DMS79 treated with DMSO at 0.1 percent for 48 hours (cell line): ENCODE measurements at regions not wholly inside any gene's neighbourhood (a gene's known extent, or its start where the extent isn't known, plus 50 kb on each side); places are given as distances from the start of the nearest gene placed in this dataset.

Experiments
- DNase-seq: peaks from one replicate; lab custom pipeline; 2025; lab: John Stamatoyannopoulos, UW

DNA sequence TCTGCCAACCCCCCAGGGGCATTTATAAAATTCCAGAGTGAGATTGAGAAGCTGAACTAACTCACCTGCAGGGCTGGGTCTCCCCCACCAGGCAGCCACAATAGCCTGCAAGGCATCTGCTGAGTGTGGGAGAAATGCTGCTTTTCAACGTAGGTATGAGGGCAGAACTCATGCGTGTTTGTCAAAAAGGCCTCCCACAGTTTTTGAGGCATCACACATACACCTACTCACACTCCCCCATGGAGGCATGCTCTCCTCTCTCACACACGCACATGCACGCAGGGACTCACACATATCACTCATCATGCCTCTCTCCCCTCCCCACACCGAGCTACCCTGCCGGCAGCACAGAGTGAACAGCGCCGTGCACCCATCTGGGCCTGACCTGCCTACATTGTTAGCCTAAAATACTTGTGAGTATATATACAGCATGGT, 390.5 kb downstream of the FGF9 start:
- DNase-seq = no peak

- no peak for DNase-seq
These were observed 391.0 kb downstream of the FGF9 start for GRCh38 chr13:22061806-22062391.

DNA sequence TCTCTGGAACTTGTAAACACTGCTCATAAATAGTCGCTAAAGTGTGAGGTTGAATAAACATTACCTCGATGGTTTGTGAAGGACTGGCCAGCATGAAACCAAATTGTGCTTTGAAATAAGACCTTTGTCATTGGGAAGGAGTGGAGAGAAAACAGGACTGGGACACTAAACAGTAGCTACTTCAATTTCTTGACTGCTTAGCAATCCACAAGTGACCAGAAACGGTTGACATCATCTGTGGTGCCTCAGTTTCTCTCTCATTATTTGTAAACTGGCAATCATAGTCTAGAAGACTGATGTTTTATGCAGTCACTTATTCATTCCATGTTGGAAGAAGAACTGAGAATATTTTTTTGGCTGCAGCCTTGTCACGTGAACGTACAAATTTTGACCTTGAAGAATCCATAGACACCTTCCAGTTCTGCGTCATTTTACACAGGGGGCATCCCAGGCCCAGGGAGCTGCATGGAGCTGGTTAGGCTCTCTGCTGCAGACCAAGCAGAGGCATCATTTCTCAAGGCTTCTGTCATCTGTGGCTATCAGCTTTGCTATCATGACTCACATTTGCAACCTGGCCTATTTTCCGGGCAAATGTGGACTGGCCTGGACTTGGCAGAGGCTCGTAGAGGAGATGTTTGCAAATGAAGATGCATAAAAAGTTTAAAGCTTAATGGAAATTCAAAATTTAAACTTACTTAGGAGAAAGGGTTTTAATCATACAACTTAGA, 391.8 kb downstream of the FGF9 start:
- DNase-seq = no peak

GRCh38 chr13:22063416-22064124, 392.7 kb downstream of the FGF9 start:
- no peak for DNase-seq

DNA sequence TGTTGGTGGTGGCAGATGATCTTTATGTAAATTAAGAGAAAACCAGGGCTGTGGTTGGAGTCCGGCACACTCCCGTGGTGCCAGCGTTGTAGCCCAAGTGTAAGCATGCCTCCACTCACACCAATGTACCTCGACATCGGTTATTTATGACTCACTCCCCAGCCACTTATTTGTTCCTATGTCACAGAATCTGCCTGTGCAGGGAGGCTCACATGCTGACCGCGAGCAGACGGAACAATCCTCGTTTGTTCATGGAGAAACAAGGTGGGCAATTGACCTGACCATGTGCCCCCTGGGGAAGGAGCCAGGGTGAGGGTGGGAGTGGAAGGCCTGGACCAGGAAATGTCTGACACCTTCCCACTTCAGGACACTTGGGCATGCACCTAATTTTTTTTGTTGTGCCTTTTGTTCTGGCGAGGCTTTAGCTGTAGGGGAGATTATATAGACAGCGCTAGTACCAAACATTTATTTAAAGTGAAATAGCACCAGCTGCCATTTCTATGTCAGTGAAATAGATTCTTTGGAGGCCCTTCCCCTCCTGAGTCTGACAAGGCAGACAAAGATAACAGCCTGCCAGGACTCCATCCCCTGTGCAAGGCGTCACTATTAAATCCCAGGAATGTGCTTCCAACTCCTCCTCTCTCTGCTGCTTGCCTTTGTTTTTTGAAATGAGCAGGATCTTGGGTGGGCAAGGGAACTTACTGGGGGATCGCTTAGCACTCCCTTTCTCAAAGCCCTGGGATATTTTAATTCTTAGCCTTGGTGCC, 394.2 kb downstream of the FGF9 start:
- DNase-seq = no peak

DNA sequence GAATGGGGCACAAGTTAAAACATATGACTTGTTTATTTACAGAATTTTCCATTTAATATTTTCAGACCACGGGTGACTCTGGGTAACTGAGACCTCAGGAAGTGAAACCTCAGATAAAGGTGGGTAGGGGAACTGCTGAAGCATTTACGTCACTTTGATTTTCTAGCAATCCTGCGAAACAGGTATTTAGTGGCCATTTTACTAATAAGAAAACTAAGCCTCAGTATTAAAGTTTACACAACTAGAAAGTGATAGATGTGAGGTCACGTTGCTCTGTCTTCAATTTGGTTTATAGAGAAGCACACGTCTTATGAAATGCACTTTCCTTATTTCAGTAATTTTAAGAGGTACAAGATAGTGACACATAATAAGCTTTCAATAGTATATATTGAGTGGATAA, 402.8 kb downstream of the FGF9 start:
- no peak for DNase-seq

GRCh38 chr13:22074403-22074802, 403.5 kb downstream of the FGF9 start:
- no peak for DNase-seq

- peak; percentile 59 for DNase-seq
These were observed 405.8 kb downstream of the FGF9 start for GRCh38 chr13:22076658-22077057.

- DNase-seq = no peak
These were observed 406.4 kb downstream of the FGF9 start for GRCh38 chr13:22077205-22077683.

DNA sequence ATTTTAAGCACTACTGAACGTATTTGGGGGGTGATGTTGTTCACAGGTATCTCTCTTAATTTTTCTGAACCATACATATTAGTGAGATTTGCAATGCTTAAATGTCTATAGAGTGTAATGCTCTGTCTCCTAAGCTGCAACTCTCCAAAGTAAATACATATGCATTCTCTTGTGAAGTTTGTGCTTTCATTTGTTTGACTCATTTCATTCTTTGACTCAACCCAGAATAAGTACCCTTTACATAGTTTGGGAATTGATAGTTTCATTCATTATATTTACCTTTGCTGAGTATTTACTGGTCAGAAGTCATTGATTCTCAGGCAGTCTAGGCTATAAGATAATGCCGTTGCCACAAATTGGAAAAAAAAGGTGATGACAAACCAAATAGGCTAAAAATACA, 406.9 kb downstream of the FGF9 start:
- no peak for DNase-seq

GRCh38 chr13:22079961-22080360, 409.1 kb downstream of the FGF9 start:
- DNase-seq = no peak

GRCh38 chr13:22080832-22081231, 410.0 kb downstream of the FGF9 start:
- DNase-seq = no peak

DNA sequence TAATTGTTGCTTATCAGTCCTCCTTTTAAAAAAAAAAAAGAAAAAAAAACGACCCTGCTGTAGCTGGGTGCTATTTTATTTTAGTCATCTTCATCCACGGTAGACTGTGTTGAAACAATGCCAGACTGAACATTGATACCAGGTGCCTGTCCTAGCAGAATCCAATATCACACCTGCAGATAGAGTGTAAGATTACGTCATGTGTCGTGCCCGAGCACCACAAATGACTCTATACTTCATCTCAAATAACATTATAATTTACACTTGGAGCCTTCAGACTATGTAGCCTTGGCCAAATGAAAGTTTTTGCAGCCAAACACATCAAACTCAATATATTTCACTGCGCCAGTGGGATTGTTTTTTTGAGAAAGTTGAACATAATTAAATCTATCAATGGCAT, 410.6 kb downstream of the FGF9 start:
- DNase-seq = peak; percentile 19

GRCh38 chr13:22082030-22082429, 411.2 kb downstream of the FGF9 start:
- no peak for DNase-seq

GRCh38 chr13:22082437-22083100, 411.7 kb downstream of the FGF9 start:
- no peak for DNase-seq

DNA sequence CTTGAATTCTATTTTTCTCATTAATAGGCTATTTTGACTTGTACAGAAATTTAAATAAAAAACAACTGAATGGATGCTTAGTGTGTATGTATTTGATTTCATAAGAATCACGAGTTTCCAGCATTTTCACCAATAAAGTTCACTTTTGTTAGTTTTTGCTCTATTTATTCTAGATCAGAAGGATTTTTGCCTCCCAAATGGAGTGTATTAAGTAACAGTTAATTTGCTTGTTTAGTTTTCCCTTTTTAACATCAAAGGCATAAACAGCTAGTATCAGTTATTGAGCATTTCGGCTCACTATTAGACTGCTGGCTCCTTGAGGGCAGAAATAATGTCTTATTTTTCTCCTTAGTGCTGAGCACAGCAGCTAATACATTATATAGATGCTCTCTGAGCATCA, 414.1 kb downstream of the FGF9 start:
- DNase-seq = no peak

- no peak for DNase-seq
These were observed 415.9 kb downstream of the FGF9 start for GRCh38 chr13:22086597-22087330.

DNA sequence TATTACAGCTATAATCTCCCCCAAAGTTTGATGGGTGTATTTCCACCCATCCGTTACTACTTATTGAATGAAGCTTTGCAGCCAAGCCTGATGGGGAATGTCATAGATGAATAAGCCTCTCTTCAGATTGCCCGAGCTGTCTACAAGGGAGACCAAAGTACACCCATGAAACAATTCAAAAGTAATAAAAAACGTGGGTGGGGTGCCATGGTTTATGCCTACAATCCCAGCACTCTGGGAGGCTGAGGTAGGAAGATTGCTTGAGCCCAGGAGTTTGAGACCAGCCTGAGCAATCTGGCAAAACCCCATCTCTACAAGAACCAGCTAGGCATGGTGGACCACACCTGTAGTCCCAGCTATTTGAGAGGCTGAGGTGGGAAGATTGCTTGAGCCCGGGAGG, 419.2 kb downstream of the FGF9 start:
- no peak for DNase-seq

- no peak for DNase-seq
These were observed 420.5 kb downstream of the FGF9 start for GRCh38 chr13:22091222-22091970.

DNA sequence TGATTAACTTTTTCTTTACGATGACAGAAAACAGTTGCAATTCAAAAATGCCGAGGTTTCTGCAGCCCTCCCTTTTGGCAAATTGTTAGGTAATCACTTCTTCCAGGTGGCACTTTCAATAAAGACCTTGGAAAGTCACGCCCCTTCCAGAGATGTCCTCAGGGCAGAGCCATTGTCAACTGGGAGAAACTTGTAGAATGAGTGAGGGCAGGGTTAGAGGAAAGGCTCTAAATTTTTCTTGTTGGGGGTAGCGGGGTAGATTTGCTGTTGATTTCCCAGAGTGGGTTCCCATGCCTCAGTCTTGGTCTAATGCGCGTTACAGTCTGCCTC, 421.1 kb downstream of the FGF9 start:
- no peak for DNase-seq
